HG02885 (cell line): ENCODE measurements at regions not wholly inside any gene's neighbourhood (a gene's known extent, or its start where the extent isn't known, plus 50 kb on each side); places are given as distances from the start of the nearest gene placed in this dataset.
A peak's percentile ranks its signal among the peaks of the same experiment; 100 is the strongest.

Experiments used
- ATAC-seq: cut with Tn5 transposase; IDR thresholded peaks from one replicate; pipeline ENCODE4 v1.9.1; 2021; ENCODE audit warnings: mild to moderate bottlenecking; ENCODE audit not compliant: unreplicated experiment, poor library complexity

GRCh38 chr10:125555267-125555666, 127.7 kb downstream of the TEX36 start:
- no peak for ATAC-seq

GRCh38 chr10:125554753-125555152, 128.2 kb downstream of the TEX36 start:
- ATAC-seq = no peak

GRCh38 chr10:125554016-125554703, 128.8 kb downstream of the TEX36 start:
- no peak for ATAC-seq

- no peak for ATAC-seq
These were observed 129.9 kb downstream of the TEX36 start for GRCh38 chr10:125553091-125553490.

- no peak for ATAC-seq
These were observed 131.7 kb downstream of the TEX36 start for GRCh38 chr10:125551247-125551646.

- no peak for ATAC-seq
These were observed 132.6 kb downstream of the TEX36 start for GRCh38 chr10:125550362-125550761.

GRCh38 chr10:125549653-125550052, 133.3 kb downstream of the TEX36 start:
- no peak for ATAC-seq

GRCh38 chr10:125548878-125549277, 134.1 kb downstream of the TEX36 start:
- ATAC-seq = no peak

GRCh38 chr10:125548356-125548755, 134.6 kb downstream of the TEX36 start:
- no peak for ATAC-seq

GRCh38 chr10:125547010-125547650, 135.8 kb downstream of the TEX36 start:
- ATAC-seq = no peak

GRCh38 chr10:125543796-125544195, 139.2 kb downstream of the TEX36 start:
- no peak for ATAC-seq

- ATAC-seq = no peak
These were observed 143.8 kb downstream of the TEX36 start for GRCh38 chr10:125538947-125539731.

- ATAC-seq = no peak
These were observed 146.7 kb downstream of the TEX36 start for GRCh38 chr10:125536236-125536635.

- ATAC-seq = no peak
These were observed 147.4 kb downstream of the TEX36 start for GRCh38 chr10:125535559-125535958.

GRCh38 chr10:125534515-125534914, 148.4 kb downstream of the TEX36 start:
- ATAC-seq = no peak

- ATAC-seq = no peak
These were observed 149.1 kb downstream of the TEX36 start for GRCh38 chr10:125533866-125534265.

GRCh38 chr10:125531465-125531864, 151.5 kb downstream of the TEX36 start:
- ATAC-seq = no peak

GRCh38 chr10:125523347-125523746, 159.6 kb downstream of the TEX36 start:
- ATAC-seq = no peak

GRCh38 chr10:125521721-125522680, 161.0 kb downstream of the TEX36 start:
- peak; percentile 60 for ATAC-seq

- ATAC-seq = no peak
These were observed 162.0 kb downstream of the TEX36 start for GRCh38 chr10:125520968-125521367.
